ENCODE measurements at regions not wholly inside any gene's neighbourhood (a gene's known extent, or its start where the extent isn't known, plus 50 kb on each side); places are given as distances from the start of the nearest gene placed in this dataset.

GRCh38 chr2:129903586-129904425, 75.7 kb upstream of the RAB6C start:
- no peak for DNase-seq

GRCh38 chr2:129904532-129905446, 74.7 kb upstream of the RAB6C start:
- DNase-seq = no peak

GRCh38 chr2:129905664-129906081, 73.8 kb upstream of the RAB6C start:
- DNase-seq = no peak

GRCh38 chr2:129906139-129906860, 73.2 kb upstream of the RAB6C start:
- DNase-seq = no peak

GRCh38 chr2:129906861-129907235, 72.6 kb upstream of the RAB6C start:
- DNase-seq = no peak

GRCh38 chr2:129907256-129907998, 72.0 kb upstream of the RAB6C start:
- DNase-seq = no peak

GRCh38 chr2:129908721-129909373, 70.6 kb upstream of the RAB6C start:
- no peak for DNase-seq

- no peak for DNase-seq
These were observed 69.6 kb upstream of the RAB6C start for GRCh38 chr2:129909651-129910418.

- no peak for DNase-seq
These were observed 68.8 kb upstream of the RAB6C start for GRCh38 chr2:129910446-129911362.

GRCh38 chr2:129911363-129912065, 68.0 kb upstream of the RAB6C start:
- no peak for DNase-seq

GRCh38 chr2:129912066-129912820, 67.2 kb upstream of the RAB6C start:
- DNase-seq = no peak

GRCh38 chr2:129912871-129913694, 66.4 kb upstream of the RAB6C start:
- no peak for DNase-seq

GRCh38 chr2:129913695-129914495, 65.6 kb upstream of the RAB6C start:
- no peak for DNase-seq

- DNase-seq = no peak
These were observed 64.7 kb upstream of the RAB6C start for GRCh38 chr2:129914538-129915302.

GRCh38 chr2:129915303-129915840, 64.1 kb upstream of the RAB6C start:
- DNase-seq = no peak

GRCh38 chr2:129918604-129919003, 60.9 kb upstream of the RAB6C start:
- no peak for DNase-seq
